ENCODE measurements at regions not wholly inside any gene's neighbourhood (a gene's known extent, or its start where the extent isn't known, plus 50 kb on each side); places are given as distances from the start of the nearest gene placed in this dataset.

- TF ChIP-seq POLR2AphosphoS5 (IDR thresholded peaks at IDR 0.05; ENCODE audit: insufficient read depth, low read depth, low read length) (no peak), JUN (IDR thresholded peaks at IDR 0.05; ENCODE audit: borderline replicate concordance, insufficient read depth, insufficient read length, low read depth) (no peak), CTCF (IDR thresholded peaks at IDR 0.05; ENCODE audit: extremely low read depth in 1 of 2, insufficient read depth in 1 of 2, low read depth in 1 of 2, low read length in 2 of 2) (no peak), POLR2A (IDR thresholded peaks at IDR 0.05; ENCODE audit: low read depth, low read length) (no peak)
Measured at GRCh38 chr2:193808877-193809276, 1614.1 kb upstream of the TMEFF2 start.

Data from endothelial cell of umbilical vein (primary cell).